IMR-90 (cell line): ENCODE measurements at regions not wholly inside any gene's neighbourhood (a gene's known extent, or its start where the extent isn't known, plus 50 kb on each side); places are given as distances from the start of the nearest gene placed in this dataset.

Source experiments
- ATAC-seq: fragments of 200-7000 bp; cut with Tn5 transposase; 2 replicates; pipeline ENCODE4 v1.9.1; 2020; ENCODE audit warnings: low read depth, mild to moderate bottlenecking, moderate library complexity
- BruUV-seq: library from RNA; stranded (reverse); fragments of 400-500 nt; replicated peaks from 2 replicates; lab custom pipeline; 2021; lab: Mats Ljungman, UMichigan
- CTCF ChIA-PET: fragments of 300-600 bp; formaldehyde crosslinking; extraction: SDS; loops from one replicate; lab custom pipeline; 2021; ENCODE audit warnings: antibody characterized with exemption; lab: Yijun Ruan, JAX
- POLR2A ChIA-PET: fragments of 300-600 bp; sonication (Branson Sonifier 250); formaldehyde crosslinking; loops from one replicate; lab custom pipeline; 2022; ENCODE audit warnings: antibody characterized with exemption; ENCODE audit not compliant: unreplicated experiment; lab: Charles Lee
- DNase-seq: peaks from one replicate; pipeline ENCODE4 v3.0.0; 2013
- H2AFZ ChIP-seq: replicated peaks from 2 replicates; pipeline ENCODE3; 2013; ENCODE audit warnings: low read length, mild to moderate bottlenecking; ENCODE audit not compliant: poor library complexity
- H2AK5ac ChIP-seq: 2 replicates; pipeline ENCODE4 v1.6.1; 2013; ENCODE audit warnings: low read depth, low read length, inconsistent platforms
- H2AK9ac ChIP-seq: replicated peaks from 2 replicates; pipeline ENCODE3; 2013; ENCODE audit warnings: mild to moderate bottlenecking, low read depth, low read length, moderate library complexity; ENCODE audit not compliant: poor library complexity
- H2BK120ac ChIP-seq: 2 replicates; pipeline ENCODE4 v1.6.1; 2013; ENCODE audit warnings: low read depth, low read length, inconsistent platforms
- H2BK15ac ChIP-seq: 3 replicates; pipeline ENCODE4 v1.6.1; 2013; ENCODE audit warnings: low read depth, low read length, inconsistent platforms
- H2BK20ac ChIP-seq: 2 replicates; pipeline ENCODE4 v1.6.1; 2013; ENCODE audit warnings: low read depth, mild to moderate bottlenecking, inconsistent platforms, low read length, moderate library complexity
- H2BK5ac ChIP-seq: 2 replicates; pipeline ENCODE4 v1.6.1; 2013; ENCODE audit warnings: mild to moderate bottlenecking, low read depth, low read length, inconsistent platforms; ENCODE audit not compliant: poor library complexity, severe bottlenecking
- H3K14ac ChIP-seq: replicated peaks from 2 replicates; pipeline ENCODE4 v1.6.1; 2013; ENCODE audit warnings: low read depth, low read length, inconsistent platforms
- H3K18ac ChIP-seq: 2 replicates; pipeline ENCODE4 v1.6.1; 2013; ENCODE audit warnings: low read depth, low read length, control low read depth
- H3K23ac ChIP-seq: 2 replicates; pipeline ENCODE4 v1.6.1; 2013; ENCODE audit warnings: low read depth, low read length, inconsistent platforms
- H3K27ac ChIP-seq: 2 replicates; pipeline ENCODE4 v1.5.1; 2013; ENCODE audit warnings: mild to moderate bottlenecking, control low read depth, low read length; ENCODE audit not compliant: insufficient read depth
- H3K27me3 ChIP-seq: 2 replicates; pipeline ENCODE4 v1.6.1; 2013; ENCODE audit warnings: low read length; ENCODE audit not compliant: control insufficient read depth, insufficient read depth
- H3K36me3 ChIP-seq: 2 replicates; pipeline ENCODE4 v1.6.1; 2013; ENCODE audit warnings: low read length, mixed read lengths; ENCODE audit not compliant: control insufficient read depth, insufficient read depth
- H3K4ac ChIP-seq: 2 replicates; pipeline ENCODE4 v1.6.1; 2013; ENCODE audit warnings: low read depth, low read length, inconsistent platforms
- H3K4me1 ChIP-seq: 2 replicates; pipeline ENCODE4 v1.6.1; 2013; ENCODE audit warnings: low read length, mixed read lengths; ENCODE audit not compliant: control insufficient read depth, insufficient read depth
- H3K4me2 ChIP-seq: 2 replicates; pipeline ENCODE4 v1.6.1; 2013; ENCODE audit warnings: low read depth, mild to moderate bottlenecking, control low read depth, low read length, moderate library complexity
- H3K4me3 ChIP-seq: 2 replicates; pipeline ENCODE4 v1.5.1; 2013; ENCODE audit warnings: low read depth, mild to moderate bottlenecking, control low read depth, low read length, moderate library complexity; ENCODE audit not compliant: insufficient read depth
- H3K56ac ChIP-seq: 2 replicates; pipeline ENCODE4 v1.6.1; 2013; ENCODE audit warnings: low read length, inconsistent platforms; ENCODE audit not compliant: insufficient read depth; ENCODE audit errors: extremely low read depth
- H3K79me1 ChIP-seq, 2 experiments: 2 replicates each; pipeline ENCODE4 v1.6.1; 2013; ENCODE audit warnings: low read length in 2 of 2, inconsistent platforms in 1 of 2, low read depth in 1 of 2
- H3K9ac ChIP-seq: 2 replicates; pipeline ENCODE4 v1.6.1; 2013; ENCODE audit warnings: low read depth, low read length, control low read depth
- H3K9me1 ChIP-seq: 2 replicates; pipeline ENCODE4 v1.6.1; 2013; ENCODE audit warnings: low read length, inconsistent platforms; ENCODE audit not compliant: insufficient read depth
- H3K9me3 ChIP-seq: 2 replicates; pipeline ENCODE4 v1.6.1; 2013; ENCODE audit warnings: low read length; ENCODE audit not compliant: control insufficient read depth, insufficient read depth
- H4K20me1 ChIP-seq: 2 replicates; pipeline ENCODE4 v1.6.1; 2013; ENCODE audit warnings: low read length, inconsistent platforms; ENCODE audit not compliant: insufficient read depth
- H4K5ac ChIP-seq: 2 replicates; pipeline ENCODE4 v1.6.1; 2013; ENCODE audit warnings: mild to moderate bottlenecking, low read depth, low read length, control low read depth
- H4K8ac ChIP-seq, 2 experiments: 2 replicates each; pipeline ENCODE4 v1.6.1; 2013; ENCODE audit warnings: low read depth in 2 of 2, low read length in 2 of 2, control low read depth in 1 of 2, inconsistent platforms in 1 of 2
- H4K91ac ChIP-seq: 2 replicates; pipeline ENCODE4 v1.6.1; 2013; ENCODE audit warnings: low read depth, low read length, inconsistent platforms; ENCODE audit not compliant: insufficient read depth
- BHLHE40 ChIP-seq: fragments of 150-350 bp; IDR thresholded peaks from 2 replicates; pipeline ENCODE4 v1.6.1; 2016; ENCODE audit warnings: mild to moderate bottlenecking, low read depth, low read length
- CEBPB ChIP-seq: IDR thresholded peaks from 2 replicates; pipeline ENCODE4 v1.6.1; 2012; ENCODE audit warnings: low read depth, low read length, improper control_type of control experiment
- CHD1 ChIP-seq: IDR thresholded peaks from 2 replicates; pipeline ENCODE4 v1.6.1; 2012; ENCODE audit warnings: low read depth, low read length, improper control_type of control experiment
- ELK1 ChIP-seq: fragments of 150-350 bp; IDR thresholded peaks from 2 replicates; pipeline ENCODE4 v1.6.1; 2016; ENCODE audit warnings: low read depth, mild to moderate bottlenecking, low read length, moderate library complexity, borderline replicate concordance
- FOS ChIP-seq: fragments of 150-350 bp; IDR thresholded peaks from 2 replicates; pipeline ENCODE4 v1.6.1; 2016; ENCODE audit warnings: low read depth, low read length
- MAFK ChIP-seq: IDR thresholded peaks from 2 replicates; pipeline ENCODE4 v1.6.1; 2012; ENCODE audit warnings: low read depth, low read length, improper control_type of control experiment
- MAZ ChIP-seq: IDR thresholded peaks from 2 replicates; pipeline ENCODE4 v1.6.1; 2012; ENCODE audit warnings: low read depth, mild to moderate bottlenecking, low read length, improper control_type of control experiment, moderate library complexity, borderline replicate concordance
- MXI1 ChIP-seq: IDR thresholded peaks from 2 replicates; pipeline ENCODE4 v1.6.1; 2012; ENCODE audit warnings: low read depth, mild to moderate bottlenecking, low read length, moderate library complexity, borderline replicate concordance
- POLR2A ChIP-seq: IDR thresholded peaks from 2 replicates; pipeline ENCODE4 v1.6.1; 2012; ENCODE audit warnings: mild to moderate bottlenecking, low read depth, low read length
- RAD21 ChIP-seq: IDR thresholded peaks from 2 replicates; pipeline ENCODE4 v1.6.1; 2012; ENCODE audit warnings: low read length, improper control_type of control experiment
- SMC3 ChIP-seq: fragments of 150-350 bp; IDR thresholded peaks from 2 replicates; pipeline ENCODE4 v1.6.1; 2016; ENCODE audit warnings: low read depth, mild to moderate bottlenecking, antibody characterized with exemption, low read length, moderate library complexity
- whole genome bisulfite sequencing, 2 experiments: methylation state at CpG; one replicate each; pipeline versions ENCODE4 v1.1.5 to v1.1.7; 2013; ENCODE audit warnings: missing lambda C conversion rate in 2 of 2; ENCODE audit not compliant: insufficient read length in 1 of 2; ENCODE audit errors: extremely low coverage in 2 of 2; 5-methylcytosine and 5-hydroxymethylcytosine counted together
- dilution Hi-C: fragments of 300-500 bp; cut with HindIII; formaldehyde crosslinking; loops from one replicate; pipeline ENCODE4 v1.14.3; 2018; ENCODE audit warnings: low sequenced_read_pairs; ENCODE audit not compliant: unreplicated experiment
- in situ Hi-C: fragments of 300-500 bp; cut with MboI; formaldehyde crosslinking; loops from 3 replicates; pipeline ENCODE4 v1.14.3; 2019; ENCODE audit warnings: low sequenced_read_pairs, inconsistent platforms, mixed read lengths
- intact Hi-C: fragments of 100-400 bp; cut with micrococcal nuclease; formaldehyde crosslinking; loops from 2 replicates; pipeline ENCODE4 v1.10.0; 2022
- TF ChIP-seq, protein P1 (sequence below): conservative IDR thresholded peaks from 2 replicates; pipeline ENCODE4 v1.5.1; 2012; ENCODE audit warnings: mild to moderate bottlenecking, low read depth, low read length, improper control_type of control experiment

DNA sequence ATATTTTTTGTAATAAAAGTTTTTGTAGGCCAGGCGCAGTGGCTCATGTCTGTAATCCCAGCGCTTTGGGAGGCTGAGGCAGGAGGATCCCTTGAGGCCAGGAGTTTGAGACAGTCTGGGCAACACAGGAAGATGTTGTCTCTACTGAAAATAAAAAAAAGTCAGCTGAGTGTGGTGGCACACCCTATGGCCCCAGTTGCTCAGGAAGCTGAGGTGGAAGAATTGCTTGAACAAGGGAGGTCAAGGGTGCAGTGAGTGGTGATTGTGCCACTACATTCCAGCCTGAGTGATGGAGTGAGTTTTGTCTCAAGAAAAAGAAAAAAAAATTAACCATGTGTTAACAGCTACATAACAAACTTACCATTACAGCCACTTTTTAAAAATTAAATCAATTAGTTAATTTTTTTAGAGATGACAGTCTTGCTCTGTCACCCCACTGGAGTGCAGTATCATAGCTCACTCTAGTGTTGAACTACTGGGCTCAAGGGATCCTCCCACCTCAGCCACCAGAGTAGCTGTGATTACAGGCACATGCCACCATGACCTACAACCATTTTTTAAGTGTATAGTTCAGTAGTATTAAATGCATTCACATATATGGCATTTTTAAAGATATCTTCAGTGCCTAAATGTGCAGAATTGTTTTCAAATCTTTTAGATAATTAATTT lies 67.2 kb upstream of the ACYP2 start:
- Histone ChIP-seq H2AFZ (no peak overlapping the region), H3K27ac (no peak overlapping the region), H4K20me1 (no peaks in the 10 kb centered on the region), H2AK5ac (no peak overlapping the region), H4K5ac (no peak overlapping the region), H3K9ac (no peak overlapping the region), H3K23ac (no peak overlapping the region), H3K4me2 (no peak overlapping the region), H3K36me3 (peaks cover 2% of the 10 kb centered on the region; the same call in 1 of the 2 replicates), H3K14ac (no peak overlapping the region), H4K8ac (no peak overlapping the region), H4K91ac (no peak overlapping the region), H3K9me1 (no peaks in the 10 kb centered on the region), H2BK5ac (no peak overlapping the region), H2BK20ac (no peak overlapping the region), H3K4me3 (no peak overlapping the region), H3K4ac (no peak overlapping the region), H3K18ac (no peak overlapping the region), H3K9me3 (peaks cover 4% of the 10 kb centered on the region; the same call in 1 of the 2 replicates), H3K27me3 (no peaks in the 10 kb centered on the region), H3K56ac (no peak overlapping the region), H3K79me1 (no peaks in the 10 kb centered on the region), H2BK15ac (no peak overlapping the region), H2BK120ac (no peak overlapping the region), H2AK9ac (no peak overlapping the region), H3K4me1 (no peaks in the 10 kb centered on the region)
- TF ChIP-seq CEBPB (no peak), POLR2A (no peak), MAFK (no peak), ELK1 (no peak), CHD1 (no peak), SMC3 (no peak), MAZ (no peak), MXI1 (no peak), RAD21 (no peak), BHLHE40 (no peak), FOS (no peak)
- TF ChIP-seq, protein P1, sequence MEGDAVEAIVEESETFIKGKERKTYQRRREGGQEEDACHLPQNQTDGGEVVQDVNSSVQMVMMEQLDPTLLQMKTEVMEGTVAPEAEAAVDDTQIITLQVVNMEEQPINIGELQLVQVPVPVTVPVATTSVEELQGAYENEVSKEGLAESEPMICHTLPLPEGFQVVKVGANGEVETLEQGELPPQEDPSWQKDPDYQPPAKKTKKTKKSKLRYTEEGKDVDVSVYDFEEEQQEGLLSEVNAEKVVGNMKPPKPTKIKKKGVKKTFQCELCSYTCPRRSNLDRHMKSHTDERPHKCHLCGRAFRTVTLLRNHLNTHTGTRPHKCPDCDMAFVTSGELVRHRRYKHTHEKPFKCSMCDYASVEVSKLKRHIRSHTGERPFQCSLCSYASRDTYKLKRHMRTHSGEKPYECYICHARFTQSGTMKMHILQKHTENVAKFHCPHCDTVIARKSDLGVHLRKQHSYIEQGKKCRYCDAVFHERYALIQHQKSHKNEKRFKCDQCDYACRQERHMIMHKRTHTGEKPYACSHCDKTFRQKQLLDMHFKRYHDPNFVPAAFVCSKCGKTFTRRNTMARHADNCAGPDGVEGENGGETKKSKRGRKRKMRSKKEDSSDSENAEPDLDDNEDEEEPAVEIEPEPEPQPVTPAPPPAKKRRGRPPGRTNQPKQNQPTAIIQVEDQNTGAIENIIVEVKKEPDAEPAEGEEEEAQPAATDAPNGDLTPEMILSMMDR: no peak
- ATAC-seq (peak; percentile 50), DNase-seq (no peak)
- no TSS peak for BruUV-seq
- WGBS, 2 experiments: no CpG with 5 or more reads among the region's 2 CpGs
- in situ Hi-C loops (no loop called here), dilution Hi-C loops (no loop called here), intact Hi-C loops (no loop called here)
- POLR2A ChIA-PET: no interaction called here
- CTCF ChIA-PET: interaction anchor here (1.1 kb wide), 1 partner anchor 33 kb away, joined by 3 read pairs; no protein-coding TSS in a partner anchor
